ENCODE measurements at regions not wholly inside any gene's neighbourhood (a gene's known extent, or its start where the extent isn't known, plus 50 kb on each side); places are given as distances from the start of the nearest gene placed in this dataset.
"Not testable (repeated sequence)": the region's sequence is repeated elsewhere in the genome, so short reads cannot be mapped to it uniquely, and the experiment has no call there.

GRCh38 chr3:20456511-20456910 lies 270.5 kb upstream of the SGO1 start:
- no peak for DNase-seq

GRCh38 chr3:20451170-20451569 lies 265.2 kb upstream of the SGO1 start:
- no peak for DNase-seq

GRCh38 chr3:20450611-20451010 lies 264.6 kb upstream of the SGO1 start:
- no peak for DNase-seq

GRCh38 chr3:20442846-20443245 lies 256.8 kb upstream of the SGO1 start:
- DNase-seq, result no peak

DNA sequence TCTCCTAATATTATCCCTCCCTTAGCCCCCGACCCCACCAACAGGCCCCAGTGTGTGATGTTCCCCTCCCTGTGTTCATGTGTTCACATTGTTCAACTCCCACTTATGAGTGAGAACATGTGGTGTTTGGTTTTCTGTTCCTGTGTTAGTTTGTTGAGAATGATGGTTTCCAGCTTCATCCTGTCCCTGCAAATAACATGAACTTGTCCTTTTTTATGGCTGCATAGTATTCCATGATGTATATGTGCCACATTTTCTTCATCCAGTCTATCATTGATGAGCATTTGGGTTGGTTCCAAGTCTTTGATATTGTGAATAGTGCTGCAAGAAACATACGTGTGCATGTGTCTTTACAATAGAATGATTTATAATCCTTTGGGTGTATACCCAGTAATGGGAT lies 241.3 kb upstream of the SGO1 start:
- DNase-seq, result not testable (repeated sequence)

- no peak for DNase-seq
These were observed 239.1 kb upstream of the SGO1 start for GRCh38 chr3:20425138-20425537.

DNA sequence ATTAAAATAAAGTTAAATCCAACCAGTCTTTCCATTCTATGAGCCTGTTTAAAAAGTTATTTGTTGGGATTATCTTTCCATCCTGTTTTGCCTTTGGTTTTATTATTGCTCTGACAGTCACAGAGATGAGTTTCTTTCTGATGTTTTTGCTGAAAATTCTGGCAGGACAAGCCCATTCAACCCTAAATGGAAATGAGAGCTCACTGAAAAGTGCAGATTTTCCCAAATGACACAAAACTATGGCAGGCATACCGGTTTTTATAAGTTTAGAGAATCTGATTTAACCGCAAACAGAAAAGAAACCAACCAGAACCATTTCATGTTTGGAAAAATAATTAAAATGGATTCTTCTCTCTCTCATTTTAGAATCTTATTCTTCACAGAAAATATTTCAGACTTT lies 238.1 kb upstream of the SGO1 start:
- DNase-seq, result no peak

DNA sequence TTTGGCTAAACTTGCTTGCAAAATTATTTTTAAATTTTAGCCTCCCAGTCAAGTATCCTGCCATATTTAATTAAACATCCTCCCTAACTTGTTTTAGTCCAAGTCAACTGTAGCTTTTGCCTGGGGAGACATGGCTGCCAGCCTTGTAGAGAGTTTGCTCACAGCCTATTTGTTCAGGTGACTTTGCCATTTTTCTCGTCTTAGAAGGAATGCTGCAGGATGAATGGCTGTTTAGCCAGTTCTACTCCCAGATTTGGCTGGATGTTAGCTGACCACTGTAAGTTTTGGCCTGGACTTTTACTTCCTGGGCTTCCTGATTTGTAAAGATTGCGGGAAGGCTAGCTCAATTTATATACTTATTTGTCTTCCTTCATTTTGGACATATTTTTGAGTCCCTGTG lies 236.4 kb upstream of the SGO1 start:
- DNase-seq, result no peak

DNA sequence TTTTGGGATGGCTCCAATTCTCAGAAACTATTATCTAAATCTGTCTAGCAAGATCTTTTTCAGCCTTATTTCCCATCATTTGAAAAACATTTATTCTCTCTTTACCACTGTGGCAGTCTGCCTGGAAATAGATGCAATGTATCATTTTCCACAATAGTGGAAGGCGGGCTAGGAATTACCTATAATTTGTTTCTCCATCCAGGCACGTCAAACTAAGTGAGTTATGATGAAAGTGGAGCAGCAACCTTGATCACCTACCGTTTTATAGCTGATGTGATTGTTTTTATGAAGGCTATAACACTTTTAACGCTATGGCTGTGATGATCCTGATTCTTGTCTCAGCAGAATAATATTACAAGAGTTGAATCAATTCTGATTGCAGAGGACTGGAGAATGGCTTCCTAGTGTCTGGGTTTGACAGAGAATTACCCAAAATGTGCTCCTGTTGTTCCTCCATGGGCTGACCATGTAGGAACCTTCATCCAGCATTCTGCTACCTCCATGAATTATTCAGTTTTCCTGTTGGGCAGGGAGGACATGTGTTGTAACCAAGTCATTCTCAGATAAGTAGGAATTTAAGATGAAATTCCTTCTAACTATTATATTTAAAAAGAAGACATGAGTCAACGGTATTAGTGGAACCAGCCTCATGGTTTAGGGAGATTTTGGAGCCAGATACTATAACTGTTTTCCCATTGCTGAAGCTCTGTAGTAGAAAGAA lies 231.5 kb upstream of the SGO1 start:
- DNase-seq, result no peak

- DNase-seq, result no peak
These were observed 220.6 kb upstream of the SGO1 start for GRCh38 chr3:20406611-20407011.

GRCh38 chr3:20405744-20406143 lies 219.7 kb upstream of the SGO1 start:
- DNase-seq, result no peak

- DNase-seq, result no peak
These were observed 219.2 kb upstream of the SGO1 start for GRCh38 chr3:20405231-20405630.

DNA sequence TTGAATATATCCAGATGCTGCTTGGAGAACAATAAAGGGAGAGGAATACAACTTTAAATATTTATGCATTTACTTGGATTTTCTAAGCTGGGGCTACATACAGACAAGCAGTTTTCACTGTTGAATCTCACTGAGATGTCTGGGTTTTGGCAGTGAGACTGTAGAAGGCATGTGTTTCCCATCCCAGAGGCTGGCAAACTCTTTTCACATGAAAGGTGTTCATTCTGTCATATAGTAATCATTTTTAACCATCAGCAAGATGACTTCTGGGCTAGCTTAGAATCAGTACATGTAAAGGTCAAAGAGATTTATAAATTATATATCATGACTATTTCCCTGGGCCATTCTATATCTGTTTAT lies 218.7 kb upstream of the SGO1 start:
- DNase-seq, result no peak

DNA sequence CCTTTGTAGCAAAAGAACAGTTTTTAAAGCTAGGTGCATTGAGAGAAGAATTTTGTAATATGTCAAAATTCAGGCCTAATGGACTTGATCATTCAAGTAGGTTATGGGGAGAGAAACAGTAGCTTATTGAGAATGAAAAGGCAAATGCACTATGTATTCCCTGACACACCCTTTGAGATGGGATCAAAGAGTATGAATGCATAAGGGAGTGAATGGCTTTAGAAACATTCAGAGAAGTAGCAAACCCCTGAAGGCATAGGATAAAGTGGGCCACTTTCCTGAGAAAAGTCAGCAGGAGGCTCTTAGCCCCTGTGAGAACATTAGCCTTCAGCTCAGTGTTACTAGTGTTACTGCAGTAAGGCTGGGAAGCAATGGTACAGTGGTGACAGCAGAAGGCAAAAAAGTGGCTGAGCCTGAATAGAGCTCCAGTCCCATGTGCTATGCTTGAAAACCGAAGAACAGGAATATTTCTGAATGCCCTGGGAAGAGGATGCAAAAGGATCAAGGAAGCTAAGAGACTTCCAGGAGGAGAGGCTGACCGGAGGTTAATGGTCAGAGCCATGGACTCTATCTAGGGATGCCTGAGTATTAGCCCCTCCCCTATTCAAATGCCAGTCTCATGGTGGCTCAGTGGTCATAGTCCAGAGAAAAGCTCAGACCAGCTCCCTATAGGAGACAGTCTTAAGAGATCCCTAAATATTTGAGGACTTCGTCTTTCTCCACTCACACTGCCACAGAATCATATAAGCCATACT lies 218.2 kb upstream of the SGO1 start:
- DNase-seq, result no peak

DNA sequence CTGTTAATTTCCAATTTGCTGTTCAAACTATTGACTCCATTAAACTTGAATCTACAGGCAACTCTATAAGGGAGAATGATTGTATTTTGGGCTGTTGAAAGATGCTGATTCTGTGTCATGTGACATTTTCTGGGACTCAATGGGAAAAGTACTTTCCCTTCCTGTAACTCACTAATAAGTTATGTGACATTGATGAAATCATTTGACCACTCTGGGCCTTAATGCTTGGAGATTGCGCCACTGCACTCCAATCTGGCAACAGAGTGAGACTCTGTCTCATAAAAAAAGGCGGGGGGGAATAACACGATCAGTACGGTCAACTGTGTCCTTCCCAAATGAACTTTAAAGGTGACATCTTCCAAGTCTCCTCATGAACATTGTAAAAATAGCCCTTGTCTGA lies 215.2 kb upstream of the SGO1 start:
- no peak for DNase-seq

- DNase-seq, result no peak
These were observed 214.7 kb upstream of the SGO1 start for GRCh38 chr3:20400686-20401085.

- DNase-seq, result no peak
These were observed 214.3 kb upstream of the SGO1 start for GRCh38 chr3:20400281-20400680.

GRCh38 chr3:20396335-20396734 lies 210.3 kb upstream of the SGO1 start:
- no peak for DNase-seq

DNA sequence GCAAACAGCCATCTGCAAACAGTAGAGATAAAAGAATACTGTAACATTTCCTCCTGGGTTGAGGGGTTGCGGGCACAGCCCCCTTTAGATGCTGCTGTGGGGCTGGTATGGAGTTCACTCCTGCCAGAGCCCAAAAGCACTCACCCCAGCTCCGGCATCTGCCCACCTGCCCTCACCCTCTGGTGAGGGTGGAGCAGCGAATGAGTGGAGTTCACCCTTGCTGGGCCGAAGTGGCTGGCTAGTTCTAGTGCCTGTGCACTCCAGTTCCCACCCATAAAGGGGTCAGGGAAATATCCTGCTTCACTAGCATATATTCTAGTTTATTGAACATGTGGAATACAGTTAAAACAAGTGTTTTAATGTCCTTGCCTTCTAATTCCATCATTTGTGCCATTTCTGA lies 209.7 kb upstream of the SGO1 start:
- DNase-seq, result no peak

DNA sequence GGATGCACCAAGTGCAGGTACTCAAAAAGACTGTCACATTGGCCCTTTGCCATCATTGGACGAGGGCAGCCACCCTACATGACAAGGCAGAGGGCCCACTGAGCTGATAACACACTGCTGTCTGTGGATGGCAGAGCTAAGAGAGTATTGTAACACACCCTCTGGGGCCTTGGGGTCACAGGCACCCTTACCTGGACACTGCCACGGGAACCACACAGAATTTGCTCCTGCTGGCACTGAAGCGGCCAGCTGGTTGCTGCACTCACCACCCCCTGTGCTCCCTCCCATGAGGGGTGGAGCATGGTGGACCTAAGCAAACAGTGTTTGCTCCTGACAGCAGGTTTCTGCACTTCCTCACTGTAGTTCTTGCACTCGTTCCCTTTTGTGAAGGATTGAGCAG lies 208.2 kb upstream of the SGO1 start:
- no peak for DNase-seq

- no peak for DNase-seq
These were observed 205.6 kb upstream of the SGO1 start for GRCh38 chr3:20391644-20392043.

GRCh38 chr3:20388971-20389370 lies 203.0 kb upstream of the SGO1 start:
- no peak for DNase-seq

- no peak for DNase-seq
These were observed 194.3 kb upstream of the SGO1 start for GRCh38 chr3:20380295-20380694.

GRCh38 chr3:20378315-20378714 lies 192.3 kb upstream of the SGO1 start:
- no peak for DNase-seq

DNA sequence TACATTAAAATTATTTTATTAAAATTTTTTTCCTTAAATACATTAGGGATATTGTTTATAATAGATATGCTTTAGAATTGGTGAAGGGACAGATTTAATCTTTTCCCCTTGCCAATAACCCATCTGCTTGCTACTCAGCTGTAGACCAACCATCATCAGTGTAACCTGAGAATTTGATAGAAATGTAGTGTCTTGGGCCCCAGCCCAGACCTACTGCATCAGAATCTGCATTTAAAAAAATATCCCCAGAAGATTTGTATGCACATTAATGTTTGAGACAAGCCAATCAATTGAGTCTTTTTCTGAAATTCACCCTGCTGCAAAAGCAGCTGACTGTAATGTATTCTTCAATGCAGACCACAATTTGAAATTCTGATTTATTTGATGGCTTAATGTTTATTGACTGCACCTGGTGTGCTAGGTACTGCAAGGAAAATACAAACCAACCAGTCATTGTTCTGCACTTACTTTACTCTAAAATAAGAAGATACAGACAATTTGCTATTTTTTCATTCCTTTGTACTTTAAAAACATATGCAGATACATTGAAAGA lies 190.7 kb upstream of the SGO1 start:
- no peak for DNase-seq

All from suppressor macrophage treated with lipopolysaccharide for 1 hour (primary cell).